Liver (tissue), 8 donors: ENCODE measurements at regions not wholly inside any gene's neighbourhood (a gene's known extent, or its start where the extent isn't known, plus 50 kb on each side); places are given as distances from the start of the nearest gene placed in this dataset.

ENCODE experiments used
- DNase-seq: peaks from one replicate; pipeline ENCODE4 v3.0.0-alpha.2; 2017; ENCODE audit warnings: low spot score
- H3K27ac ChIP-seq, 2 donors: one replicate each; pipeline ENCODE4 v1.7.0; 2013; ENCODE audit warnings: inconsistent platforms in 2 of 2, low read length in 2 of 2, control low read depth in 1 of 2, low read depth in 1 of 2, mild to moderate bottlenecking in 1 of 2
- H3K27me3 ChIP-seq, 4 donors: one replicate each; pipeline versions ENCODE4 v1.6.1 to v1.7.0; 2013; ENCODE audit warnings: low read length in 3 of 4, inconsistent platforms in 1 of 4, mild to moderate bottlenecking in 1 of 4, moderate library complexity in 1 of 4; ENCODE audit not compliant: control insufficient read depth in 4 of 4, insufficient read depth in 4 of 4
- H3K36me3 ChIP-seq, 4 donors: one replicate each; pipeline versions ENCODE4 v1.6.1 to v1.7.0; 2013; ENCODE audit warnings: low read length in 3 of 4, mild to moderate bottlenecking in 3 of 4, low read depth in 1 of 4, moderate library complexity in 1 of 4; ENCODE audit not compliant: control insufficient read depth in 4 of 4, insufficient read depth in 3 of 4
- H3K4me1 ChIP-seq, 4 donors: one replicate each; pipeline versions ENCODE4 v1.6.1 to v1.7.0; 2013; ENCODE audit warnings: low read length in 3 of 4, mild to moderate bottlenecking in 3 of 4, moderate library complexity in 1 of 4; ENCODE audit not compliant: control insufficient read depth in 4 of 4, insufficient read depth in 4 of 4
- H3K4me3 ChIP-seq, 3 donors: one replicate each; pipeline versions ENCODE4 v1.6.1 to v1.7.0; 2013; ENCODE audit warnings: low read length in 3 of 3, control low read depth in 1 of 3, low read depth in 1 of 3, mild to moderate bottlenecking in 1 of 3
- H3K9ac ChIP-seq, 2 donors: one replicate each; pipeline ENCODE4 v1.7.0; 2013; ENCODE audit warnings: low read length in 2 of 2, mild to moderate bottlenecking in 2 of 2, moderate library complexity in 2 of 2, control low read depth in 1 of 2, low read depth in 1 of 2
- H3K9me3 ChIP-seq, 4 donors: one replicate each; pipeline versions ENCODE4 v1.6.1 to v1.7.0; 2013; ENCODE audit warnings: low read length in 3 of 4; ENCODE audit not compliant: control insufficient read depth in 4 of 4
- ATF3 ChIP-seq: IDR thresholded peaks from 2 replicates; pipeline ENCODE4 v1.6.1; 2016; ENCODE audit warnings: antibody characterized with exemption
- CTCF ChIP-seq: fragments of 150-350 bp; IDR thresholded peaks from 2 replicates; pipeline ENCODE4 v1.5.1; 2017; ENCODE audit warnings: improper control_type of control experiment, low read depth, low read length; ENCODE audit not compliant: missing input control
- EGR1 ChIP-seq, 2 donors: IDR thresholded peaks; 2 replicates each; pipeline ENCODE4 v1.6.1; 2016 to 2018; ENCODE audit warnings: antibody characterized with exemption in 2 of 2, low read depth in 2 of 2
- FOXA1 ChIP-seq: IDR thresholded peaks from 2 replicates; pipeline ENCODE4 v1.6.1; 2016; ENCODE audit warnings: antibody characterized with exemption
- FOXA2 ChIP-seq: IDR thresholded peaks from 2 replicates; pipeline ENCODE4 v1.6.1; 2016; ENCODE audit warnings: antibody characterized with exemption
- GABPA ChIP-seq, 2 donors: IDR thresholded peaks in 1 of 2; conservative IDR thresholded peaks in 1 of 2; 2 replicates each; pipeline ENCODE4 v1.6.1; 2016; ENCODE audit warnings: antibody characterized with exemption in 2 of 2, mild to moderate bottlenecking in 1 of 2, moderate library complexity in 1 of 2
- HNF4A ChIP-seq, 2 donors: conservative IDR thresholded peaks; 2 replicates each; pipeline ENCODE4 v1.6.1; 2016; ENCODE audit warnings: antibody characterized with exemption in 2 of 2, mild to moderate bottlenecking in 2 of 2
- JUND ChIP-seq, 2 donors: IDR thresholded peaks; 2 replicates each; pipeline ENCODE4 v1.6.1; 2016; ENCODE audit warnings: antibody characterized with exemption in 2 of 2
- REST ChIP-seq: IDR thresholded peaks from 2 replicates; pipeline ENCODE4 v1.6.1; 2016; ENCODE audit warnings: antibody characterized with exemption, mild to moderate bottlenecking
- RXRA ChIP-seq, 2 donors: IDR thresholded peaks; 2 replicates each; pipeline ENCODE4 v1.6.1; 2017 to 2018; ENCODE audit warnings: antibody characterized with exemption in 2 of 2, mild to moderate bottlenecking in 1 of 2
- TAF1 ChIP-seq: conservative IDR thresholded peaks from 2 replicates; pipeline ENCODE4 v1.6.1; 2016; ENCODE audit warnings: antibody characterized with exemption, mild to moderate bottlenecking
- YY1 ChIP-seq: IDR thresholded peaks from 2 replicates; pipeline ENCODE4 v1.6.1; 2016; ENCODE audit warnings: antibody characterized with exemption, mild to moderate bottlenecking
- WGBS: extraction: QIAGEN DNeasy Blood & Tissue Kit; methylation state at CpG from one replicate; pipeline ENCODE4 v1.1.7; 2013; 5-methylcytosine and 5-hydroxymethylcytosine counted together
- donor health status: healthy.
- donor health status: healthy.
- donor health status: healthy.
- donor health status: healthy.
- donor health status: healthy.

GRCh38 chr3:31241533-31241932, 291.2 kb upstream of the STT3B start:
- Histone ChIP-seq H3K27me3 (no peaks in the 10 kb centered on the region), H3K4me3 (no peak overlapping the region), H3K36me3 (no peaks in the 10 kb centered on the region), H3K27ac (no peak overlapping the region), H3K9ac (no peak overlapping the region), H3K4me1 (no peaks in the 10 kb centered on the region), H3K9me3 (no peaks in the 10 kb centered on the region)
- WGBS: 94% methylated on average over 3 of the region's 3 CpGs
- no peak for DNase-seq
- TF ChIP-seq CTCF (no peak), JUND (IDR thresholded peaks at IDR 0.05) (no peak), HNF4A (conservative IDR thresholded peaks at IDR 0.05) (no peak), YY1 (no peak)

- no peak for DNase-seq
- Histone ChIP-seq H3K9ac (no peak overlapping the region), H3K36me3 (no peaks in the 10 kb centered on the region), H3K4me1 (no peaks in the 10 kb centered on the region), H3K27me3 (no peaks in the 10 kb centered on the region), H3K27ac (no peak overlapping the region), H3K9me3 (no peaks in the 10 kb centered on the region), H3K4me3 (no peak overlapping the region)
- 90% methylated on average over 3 of the region's 3 CpGs for WGBS
- TF ChIP-seq HNF4A (conservative IDR thresholded peaks at IDR 0.05): no peak
- no peak for TF ChIP-seq REST
- TF ChIP-seq GABPA (IDR thresholded peaks at IDR 0.05 in 1 of 2, conservative IDR thresholded peaks at IDR 0.05 in 1 of 2): no peak
Measured at GRCh38 chr3:31242026-31242960, 290.4 kb upstream of the STT3B start.

GRCh38 chr3:31244929-31245817, 287.6 kb upstream of the STT3B start:
- H3K9me3 ChIP-seq: no peaks in the 10 kb centered on the region
- no peak overlapping the region for H3K27ac ChIP-seq
- H3K4me3 ChIP-seq: no peak overlapping the region
- H3K36me3 ChIP-seq: no peaks in the 10 kb centered on the region
- H3K27me3 ChIP-seq: no peaks in the 10 kb centered on the region
- no peak for DNase-seq
- peaks cover 0 to 10% (median 2%) of the 10 kb centered on the region in 4 donors for H3K4me1 ChIP-seq
- 94% methylated on average over 6 of the region's 6 CpGs for WGBS
- H3K9ac ChIP-seq: no peak overlapping the region
- TF ChIP-seq RXRA (IDR thresholded peaks at IDR 0.05) (no peak), ATF3 (no peak), JUND (IDR thresholded peaks at IDR 0.05) (no peak), FOXA1 (no peak), FOXA2 (no peak), CTCF (no peak), EGR1 (IDR thresholded peaks at IDR 0.05; ENCODE audit: low read depth in 2 of 2) (no peak), TAF1 (no peak), YY1 (no peak), HNF4A (conservative IDR thresholded peaks at IDR 0.05) (no peak)
